ENCODE measurements at regions not wholly inside any gene's neighbourhood (a gene's known extent, or its start where the extent isn't known, plus 50 kb on each side); places are given as distances from the start of the nearest gene placed in this dataset.

GRCh38 chr2:216286616-216287231 is 85.6 kb downstream of the MARCHF4 start:
- no peak for DNase-seq (ENCODE audit: low read depth in 2 of 2)

- no peak for DNase-seq (ENCODE audit: low read depth in 2 of 2)
Observed at GRCh38 chr2:216285701-216286100, 86.6 kb downstream of the MARCHF4 start.

- DNase-seq (ENCODE audit: low read depth in 2 of 2) = no peak
Observed at GRCh38 chr2:216284708-216285107, 87.6 kb downstream of the MARCHF4 start.

- DNase-seq (ENCODE audit: low read depth in 2 of 2) = peak; percentile 21 to 29
Observed at GRCh38 chr2:216283038-216283900, 89.0 kb downstream of the MARCHF4 start.

GRCh38 chr2:216281876-216282275 is 90.4 kb downstream of the MARCHF4 start:
- no peak for DNase-seq (ENCODE audit: low read depth in 2 of 2)

- no peak for DNase-seq (ENCODE audit: low read depth in 2 of 2)
Observed at GRCh38 chr2:216281316-216281715, 91.0 kb downstream of the MARCHF4 start.

- DNase-seq (ENCODE audit: low read depth in 2 of 2) = no peak
Observed at GRCh38 chr2:216279459-216279858, 92.8 kb downstream of the MARCHF4 start.

- DNase-seq (ENCODE audit: low read depth in 2 of 2) = no peak
Observed at GRCh38 chr2:216279031-216279430, 93.3 kb downstream of the MARCHF4 start.

- no peak for DNase-seq (ENCODE audit: low read depth in 2 of 2)
Observed at GRCh38 chr2:216275890-216276289, 96.4 kb downstream of the MARCHF4 start.

GRCh38 chr2:216274194-216274840 is 98.0 kb downstream of the MARCHF4 start:
- no peak for DNase-seq (ENCODE audit: low read depth in 2 of 2)

GRCh38 chr2:216261042-216261537 is 111.2 kb downstream of the MARCHF4 start:
- DNase-seq (ENCODE audit: low read depth in 2 of 2) = no peak

- no peak for DNase-seq (ENCODE audit: low read depth in 2 of 2)
Observed at GRCh38 chr2:216260629-216261028, 111.7 kb downstream of the MARCHF4 start.

GRCh38 chr2:216259081-216259480 is 113.2 kb downstream of the MARCHF4 start:
- no peak for DNase-seq (ENCODE audit: low read depth in 2 of 2)

GRCh38 chr2:216257089-216257488 is 115.2 kb downstream of the MARCHF4 start:
- DNase-seq (ENCODE audit: low read depth in 2 of 2) = no peak
